ENCODE measurements at regions not wholly inside any gene's neighbourhood (a gene's known extent, or its start where the extent isn't known, plus 50 kb on each side); places are given as distances from the start of the nearest gene placed in this dataset.

DNA sequence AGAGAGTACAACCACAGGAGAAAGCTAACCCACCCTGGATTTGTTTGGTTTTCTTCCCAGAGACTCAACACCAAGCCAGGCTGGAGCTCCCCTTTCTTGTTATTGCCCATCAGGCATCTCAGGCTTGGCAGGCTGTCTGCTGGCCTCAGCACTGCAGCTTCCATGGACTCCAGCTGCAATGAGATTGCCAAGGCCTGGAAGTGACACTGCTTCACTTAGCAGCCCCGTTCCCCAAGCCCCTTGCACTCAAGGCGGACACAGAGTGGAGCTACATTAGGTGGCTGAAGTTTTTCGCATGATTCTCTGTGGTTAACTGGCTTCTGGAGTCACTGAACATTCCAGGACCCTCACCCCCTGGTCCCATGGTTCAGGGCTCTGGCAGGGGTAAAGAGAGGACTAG is 163.1 kb upstream of the GDF10 start:
- TF ChIP-seq EZH2 (IDR thresholded peaks at IDR 0.05; ENCODE audit: low read length, missing control alignments): no peak
- TF ChIP-seq, protein P1, sequence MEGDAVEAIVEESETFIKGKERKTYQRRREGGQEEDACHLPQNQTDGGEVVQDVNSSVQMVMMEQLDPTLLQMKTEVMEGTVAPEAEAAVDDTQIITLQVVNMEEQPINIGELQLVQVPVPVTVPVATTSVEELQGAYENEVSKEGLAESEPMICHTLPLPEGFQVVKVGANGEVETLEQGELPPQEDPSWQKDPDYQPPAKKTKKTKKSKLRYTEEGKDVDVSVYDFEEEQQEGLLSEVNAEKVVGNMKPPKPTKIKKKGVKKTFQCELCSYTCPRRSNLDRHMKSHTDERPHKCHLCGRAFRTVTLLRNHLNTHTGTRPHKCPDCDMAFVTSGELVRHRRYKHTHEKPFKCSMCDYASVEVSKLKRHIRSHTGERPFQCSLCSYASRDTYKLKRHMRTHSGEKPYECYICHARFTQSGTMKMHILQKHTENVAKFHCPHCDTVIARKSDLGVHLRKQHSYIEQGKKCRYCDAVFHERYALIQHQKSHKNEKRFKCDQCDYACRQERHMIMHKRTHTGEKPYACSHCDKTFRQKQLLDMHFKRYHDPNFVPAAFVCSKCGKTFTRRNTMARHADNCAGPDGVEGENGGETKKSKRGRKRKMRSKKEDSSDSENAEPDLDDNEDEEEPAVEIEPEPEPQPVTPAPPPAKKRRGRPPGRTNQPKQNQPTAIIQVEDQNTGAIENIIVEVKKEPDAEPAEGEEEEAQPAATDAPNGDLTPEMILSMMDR (conservative IDR thresholded peaks at IDR 0.05 in 1 of 2, IDR thresholded peaks at IDR 0.05 in 1 of 2; ENCODE audit: low read depth in 1 of 2, low read length in 2 of 2): no peak

All from fibroblast of lung (primary cell).